Keratinocyte (primary cell): ENCODE measurements at regions not wholly inside any gene's neighbourhood (a gene's known extent, or its start where the extent isn't known, plus 50 kb on each side); places are given as distances from the start of the nearest gene placed in this dataset.

Experiments
- DNase-seq: peaks from one replicate; pipeline ENCODE4 v3.0.0-alpha.2; 2011; ENCODE audit warnings: low read depth, missing footprints, low spot score
- FAIRE-seq: peaks from 2 replicates; lab custom pipeline; 2011; peaks lifted over from hg19 to GRCh38; lab: Jason Lieb, UNC
- H2AFZ ChIP-seq: 2 replicates; pipeline ENCODE4 v1.6.0; 2012; ENCODE audit warnings: low read length, control low read depth, inconsistent platforms; ENCODE audit not compliant: control insufficient read depth
- H3K27ac ChIP-seq: 2 replicates; pipeline ENCODE4 v1.5.1; 2011; ENCODE audit warnings: low read length; ENCODE audit not compliant: control insufficient read depth, insufficient read depth
- H3K27me3 ChIP-seq: 3 replicates; pipeline ENCODE4 v1.6.0; 2011; ENCODE audit warnings: low read length; ENCODE audit not compliant: control insufficient read depth, insufficient read depth; ENCODE audit errors: extremely low read depth
- H3K36me3 ChIP-seq, 2 experiments: 2 replicates in 1 of 2; 3 replicates in 1 of 2; pipeline ENCODE4 v1.5.1; 2011; ENCODE audit warnings: low read length in 2 of 2, mild to moderate bottlenecking in 1 of 2; ENCODE audit not compliant: control insufficient read depth in 2 of 2, insufficient read depth in 2 of 2; ENCODE audit errors: extremely low read depth in 1 of 2
- H3K4me1 ChIP-seq: 3 replicates; pipeline ENCODE4 v1.5.1; 2011; ENCODE audit warnings: low read length; ENCODE audit not compliant: control insufficient read depth, insufficient read depth; ENCODE audit errors: extremely low read depth
- H3K4me2 ChIP-seq: 3 replicates; pipeline ENCODE4 v1.6.0; 2011; ENCODE audit warnings: low read depth, low read length; ENCODE audit not compliant: control insufficient read depth, insufficient read depth; ENCODE audit errors: extremely low read depth
- H3K4me3 ChIP-seq, 3 experiments: fragments of 200-600 bp in 1 of 3; sonication (generic) in 1 of 3; 2 replicates in 2 of 3; 3 replicates in 1 of 3; pipeline ENCODE4 v1.5.1; 2011 to 2016; ENCODE audit warnings: low read length in 3 of 3, mild to moderate bottlenecking in 3 of 3, control low read depth in 2 of 3, inconsistent platforms in 1 of 3, low read depth in 1 of 3, mixed read lengths in 1 of 3, mixed run types in 1 of 3, moderate library complexity in 1 of 3; ENCODE audit not compliant: control insufficient read depth in 2 of 3, insufficient read depth in 2 of 3; ENCODE audit errors: extremely low read depth in 1 of 3
- H3K79me2 ChIP-seq: 2 replicates; pipeline ENCODE4 v1.6.0; 2012; ENCODE audit warnings: low read length; ENCODE audit not compliant: control insufficient read depth, insufficient read depth
- H3K9ac ChIP-seq: 3 replicates; pipeline ENCODE4 v1.6.0; 2011; ENCODE audit warnings: low read length; ENCODE audit not compliant: control insufficient read depth, insufficient read depth; ENCODE audit errors: extremely low read depth
- H3K9me1 ChIP-seq: 3 replicates; pipeline ENCODE4 v1.6.0; 2011; ENCODE audit warnings: low read length; ENCODE audit not compliant: control insufficient read depth, insufficient read depth; ENCODE audit errors: extremely low read depth
- H3K9me3 ChIP-seq: 2 replicates; pipeline ENCODE4 v1.5.1; 2012; ENCODE audit warnings: low read depth, low read length; ENCODE audit not compliant: control insufficient read depth
- H4K20me1 ChIP-seq: 3 replicates; pipeline ENCODE4 v1.6.0; 2011; ENCODE audit warnings: low read length; ENCODE audit not compliant: control insufficient read depth, insufficient read depth; ENCODE audit errors: extremely low read depth
- EZH2 ChIP-seq: IDR thresholded peaks from one replicate; pipeline ENCODE4 v1.6.1; 2012; ENCODE audit warnings: inconsistent platforms, mild to moderate bottlenecking, low read length, moderate library complexity
- dilution Hi-C: fragments of 300-500 bp; cut with MboI; formaldehyde crosslinking; loops from one replicate; pipeline ENCODE4 v1.7.0; 2020; ENCODE audit warnings: low sequenced_read_pairs; ENCODE audit not compliant: extremely low pct_ligation_motif_present
- TF ChIP-seq, protein P1 (sequence below), 3 experiments: IDR thresholded peaks in 1 of 3; conservative IDR thresholded peaks in 1 of 3; optimal IDR thresholded peaks in 1 of 3; 2 replicates in 2 of 3; 3 replicates in 1 of 3; pipeline versions ENCODE3 to v1.5.1; 2011; ENCODE audit warnings: low read length in 3 of 3, mild to moderate bottlenecking in 3 of 3, moderate library complexity in 2 of 3, control low read depth in 1 of 3, inconsistent platforms in 1 of 3; ENCODE audit not compliant: insufficient read depth in 2 of 3; ENCODE audit errors: extremely low read depth in 1 of 3

DNA sequence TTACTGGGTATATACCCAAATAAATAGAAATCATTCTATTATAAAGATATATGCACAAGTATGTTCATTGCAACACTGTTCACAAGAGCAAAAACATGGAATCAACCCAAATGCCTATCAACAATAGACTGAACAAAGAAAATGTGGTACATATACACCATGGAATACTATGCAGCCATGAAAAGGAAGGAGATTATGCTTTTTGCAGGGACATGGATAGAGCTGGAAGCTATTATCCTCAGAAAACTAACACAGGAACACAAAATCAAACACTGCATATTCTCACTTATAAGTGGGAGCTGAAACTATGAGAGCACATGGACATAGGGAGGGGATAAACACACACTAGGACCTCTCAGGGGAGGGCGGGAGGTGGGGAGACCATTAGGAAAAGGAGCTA is 298.4 kb upstream of the CDH9 start:
- Histone ChIP-seq H2AFZ (no peak overlapping the region), H4K20me1 (no peaks in the 10 kb centered on the region), H3K9me3 (no peaks in the 10 kb centered on the region), H3K9me1 (no peaks in the 10 kb centered on the region), H3K27me3 (no peaks in the 10 kb centered on the region), H3K27ac (no peak overlapping the region), H3K79me2 (no peaks in the 10 kb centered on the region), H3K4me2 (no peak overlapping the region), H3K36me3 (no peaks in the 10 kb centered on the region), H3K4me1 (no peaks in the 10 kb centered on the region), H3K9ac (no peak overlapping the region), H3K4me3 (no peak overlapping the region)
- dilution Hi-C loops: no loop called here
- DNase-seq (no peak), FAIRE-seq (no peak)
- TF ChIP-seq, protein P1, sequence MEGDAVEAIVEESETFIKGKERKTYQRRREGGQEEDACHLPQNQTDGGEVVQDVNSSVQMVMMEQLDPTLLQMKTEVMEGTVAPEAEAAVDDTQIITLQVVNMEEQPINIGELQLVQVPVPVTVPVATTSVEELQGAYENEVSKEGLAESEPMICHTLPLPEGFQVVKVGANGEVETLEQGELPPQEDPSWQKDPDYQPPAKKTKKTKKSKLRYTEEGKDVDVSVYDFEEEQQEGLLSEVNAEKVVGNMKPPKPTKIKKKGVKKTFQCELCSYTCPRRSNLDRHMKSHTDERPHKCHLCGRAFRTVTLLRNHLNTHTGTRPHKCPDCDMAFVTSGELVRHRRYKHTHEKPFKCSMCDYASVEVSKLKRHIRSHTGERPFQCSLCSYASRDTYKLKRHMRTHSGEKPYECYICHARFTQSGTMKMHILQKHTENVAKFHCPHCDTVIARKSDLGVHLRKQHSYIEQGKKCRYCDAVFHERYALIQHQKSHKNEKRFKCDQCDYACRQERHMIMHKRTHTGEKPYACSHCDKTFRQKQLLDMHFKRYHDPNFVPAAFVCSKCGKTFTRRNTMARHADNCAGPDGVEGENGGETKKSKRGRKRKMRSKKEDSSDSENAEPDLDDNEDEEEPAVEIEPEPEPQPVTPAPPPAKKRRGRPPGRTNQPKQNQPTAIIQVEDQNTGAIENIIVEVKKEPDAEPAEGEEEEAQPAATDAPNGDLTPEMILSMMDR (optimal IDR thresholded peaks at IDR 0.05 in 1 of 3, IDR thresholded peaks at IDR 0.05 in 1 of 3, conservative IDR thresholded peaks at IDR 0.05 in 1 of 3; ENCODE audit: extremely low read depth in 1 of 3, insufficient read depth in 2 of 3, low read length in 3 of 3): no peak
- TF ChIP-seq EZH2: no peak

DNA sequence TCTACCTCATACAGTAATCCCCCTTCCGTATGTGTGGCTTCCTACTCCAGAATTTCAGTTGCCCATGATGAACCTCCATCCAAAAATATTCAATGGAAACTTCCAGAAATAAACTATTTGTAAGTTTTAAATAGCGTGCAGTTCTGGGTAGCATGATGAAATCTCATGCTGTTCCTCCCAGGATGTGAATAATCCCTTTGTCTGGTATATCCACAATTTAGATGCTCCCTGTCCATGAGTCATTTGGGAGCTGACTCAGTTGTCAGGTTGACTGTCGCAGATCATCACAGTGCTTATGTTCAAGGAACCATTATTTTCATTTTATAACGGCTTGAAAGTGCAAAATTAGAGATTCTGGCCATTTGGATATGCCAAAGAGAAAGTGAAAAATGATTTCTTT is 290.1 kb upstream of the CDH9 start:
- H4K20me1 ChIP-seq: no peaks in the 10 kb centered on the region
- peak overlapping the region; percentile 47 for H3K27ac ChIP-seq
- no peak for DNase-seq
- FAIRE-seq: peak; percentile 5
- dilution Hi-C loops: no loop called here
- no peaks in the 10 kb centered on the region for H3K9me1 ChIP-seq
- H2AFZ ChIP-seq: peak overlapping the region; percentile 12
- no peaks in the 10 kb centered on the region for H3K27me3 ChIP-seq
- H3K9me3 ChIP-seq: peaks cover 2% of the 10 kb centered on the region
- H3K36me3 ChIP-seq: no peaks in the 10 kb centered on the region
- H3K4me3 ChIP-seq: no peak overlapping the region
- peak overlapping the region; percentile 16 for H3K4me2 ChIP-seq
- peaks cover 6% of the 10 kb centered on the region for H3K4me1 ChIP-seq
- H3K9ac ChIP-seq: no peak overlapping the region
- H3K79me2 ChIP-seq: no peaks in the 10 kb centered on the region
- TF ChIP-seq, protein P1 (optimal IDR thresholded peaks at IDR 0.05 in 1 of 3, IDR thresholded peaks at IDR 0.05 in 1 of 3, conservative IDR thresholded peaks at IDR 0.05 in 1 of 3; ENCODE audit: extremely low read depth in 1 of 3, insufficient read depth in 2 of 3, low read length in 3 of 3): no peak
- no peak for TF ChIP-seq EZH2
